GM12873 (cell line): ENCODE measurements at regions not wholly inside any gene's neighbourhood (a gene's known extent, or its start where the extent isn't known, plus 50 kb on each side); places are given as distances from the start of the nearest gene placed in this dataset.

Experiments used
- TF ChIP-seq, protein P1 (sequence below): IDR thresholded peaks from 2 replicates; pipeline ENCODE4 v1.5.1; 2012; ENCODE audit warnings: low read depth, mild to moderate bottlenecking, moderate library complexity, low read length, control low read depth; ENCODE audit not compliant: insufficient read depth; ENCODE audit errors: missing control alignments

DNA sequence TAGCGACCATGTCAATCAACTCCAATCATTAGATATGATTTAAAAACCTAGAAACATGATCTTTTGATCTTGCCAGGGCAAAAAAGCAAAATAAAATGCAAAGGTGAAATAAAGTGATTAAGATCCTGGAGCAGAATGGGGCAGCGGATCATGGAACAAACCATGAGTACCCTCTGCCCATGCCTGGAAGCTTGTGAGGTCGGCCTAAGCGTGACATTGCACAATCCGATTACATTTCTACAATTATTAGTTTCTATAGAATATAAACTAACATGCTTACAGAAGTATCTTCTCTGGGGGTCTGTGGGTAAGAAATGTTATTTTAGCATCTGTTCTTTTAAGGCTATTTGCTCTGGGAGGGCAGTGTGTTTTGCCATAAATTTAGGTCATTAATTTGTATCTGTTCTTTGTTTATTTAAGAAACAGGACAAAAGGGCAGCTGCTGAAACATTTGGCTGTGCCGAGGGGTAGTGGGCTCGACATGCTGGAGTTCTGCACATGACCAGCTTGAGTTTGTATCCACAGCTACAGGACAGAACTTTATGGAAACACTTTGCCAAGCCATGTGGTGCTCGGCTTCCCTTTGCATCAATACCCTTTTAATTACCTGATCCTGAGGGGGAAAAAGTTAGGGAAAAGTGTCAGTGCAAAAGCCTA is 55.9 kb downstream of the ZBTB18 start:
- TF ChIP-seq, protein P1, sequence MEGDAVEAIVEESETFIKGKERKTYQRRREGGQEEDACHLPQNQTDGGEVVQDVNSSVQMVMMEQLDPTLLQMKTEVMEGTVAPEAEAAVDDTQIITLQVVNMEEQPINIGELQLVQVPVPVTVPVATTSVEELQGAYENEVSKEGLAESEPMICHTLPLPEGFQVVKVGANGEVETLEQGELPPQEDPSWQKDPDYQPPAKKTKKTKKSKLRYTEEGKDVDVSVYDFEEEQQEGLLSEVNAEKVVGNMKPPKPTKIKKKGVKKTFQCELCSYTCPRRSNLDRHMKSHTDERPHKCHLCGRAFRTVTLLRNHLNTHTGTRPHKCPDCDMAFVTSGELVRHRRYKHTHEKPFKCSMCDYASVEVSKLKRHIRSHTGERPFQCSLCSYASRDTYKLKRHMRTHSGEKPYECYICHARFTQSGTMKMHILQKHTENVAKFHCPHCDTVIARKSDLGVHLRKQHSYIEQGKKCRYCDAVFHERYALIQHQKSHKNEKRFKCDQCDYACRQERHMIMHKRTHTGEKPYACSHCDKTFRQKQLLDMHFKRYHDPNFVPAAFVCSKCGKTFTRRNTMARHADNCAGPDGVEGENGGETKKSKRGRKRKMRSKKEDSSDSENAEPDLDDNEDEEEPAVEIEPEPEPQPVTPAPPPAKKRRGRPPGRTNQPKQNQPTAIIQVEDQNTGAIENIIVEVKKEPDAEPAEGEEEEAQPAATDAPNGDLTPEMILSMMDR, result no peak

DNA sequence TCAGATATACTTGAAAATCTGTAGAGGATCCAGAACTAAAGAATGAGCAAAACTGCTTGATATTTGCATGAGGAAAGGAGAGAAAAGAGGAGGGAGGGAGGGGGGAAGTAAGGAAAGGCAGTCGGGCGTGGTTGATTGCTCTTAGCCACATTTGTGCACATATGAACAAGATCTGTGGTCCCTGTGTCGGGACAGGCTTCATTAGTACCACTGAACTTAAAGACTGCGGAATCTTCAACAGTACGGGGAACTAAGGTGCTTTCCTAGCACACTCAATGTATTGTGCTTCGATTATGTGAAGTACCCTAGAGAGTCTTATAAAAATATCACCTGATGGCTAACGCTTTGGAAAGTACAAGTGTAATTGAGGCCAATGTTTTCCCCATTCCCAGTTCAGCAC is 59.9 kb downstream of the ZBTB18 start:
- TF ChIP-seq, protein P1, result no peak

DNA sequence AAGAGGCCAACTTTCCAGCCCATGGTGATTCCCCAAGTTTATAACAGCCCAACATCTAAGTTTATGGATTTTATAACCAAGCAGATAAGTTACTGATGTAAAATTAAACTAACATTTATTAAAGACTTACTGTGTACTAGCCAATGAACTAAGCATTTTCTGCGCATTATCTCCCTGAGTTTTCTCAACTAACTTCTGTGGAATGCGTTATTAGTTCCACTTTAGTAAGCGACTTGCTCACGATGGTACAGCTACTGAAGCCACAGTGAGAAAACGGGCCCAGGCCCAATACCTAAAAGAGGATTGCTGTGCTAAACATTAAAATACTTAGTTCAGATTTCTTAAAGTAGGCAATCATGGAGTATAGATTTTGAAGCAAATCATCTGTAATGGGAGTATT is 61.0 kb downstream of the ZBTB18 start:
- TF ChIP-seq, protein P1, result no peak

DNA sequence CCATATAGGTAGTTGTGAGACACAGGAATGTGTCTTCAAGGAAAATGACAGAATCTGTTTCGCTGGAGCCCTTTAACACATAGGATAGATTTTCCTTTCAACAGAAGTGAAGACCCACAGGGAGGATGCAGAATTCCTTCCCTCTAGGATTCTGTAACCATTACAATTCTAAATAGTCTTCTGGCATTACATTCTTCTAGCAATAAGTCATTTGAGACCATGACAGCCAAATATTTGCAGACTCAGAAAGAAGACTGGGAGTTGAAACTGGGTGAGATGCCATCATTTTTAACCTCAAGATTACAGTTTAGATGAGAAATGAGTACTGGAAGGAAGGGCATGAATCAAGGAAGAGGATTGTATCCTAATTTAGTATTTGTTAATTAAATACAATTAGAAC is 61.6 kb downstream of the ZBTB18 start:
- TF ChIP-seq, protein P1, result no peak

DNA sequence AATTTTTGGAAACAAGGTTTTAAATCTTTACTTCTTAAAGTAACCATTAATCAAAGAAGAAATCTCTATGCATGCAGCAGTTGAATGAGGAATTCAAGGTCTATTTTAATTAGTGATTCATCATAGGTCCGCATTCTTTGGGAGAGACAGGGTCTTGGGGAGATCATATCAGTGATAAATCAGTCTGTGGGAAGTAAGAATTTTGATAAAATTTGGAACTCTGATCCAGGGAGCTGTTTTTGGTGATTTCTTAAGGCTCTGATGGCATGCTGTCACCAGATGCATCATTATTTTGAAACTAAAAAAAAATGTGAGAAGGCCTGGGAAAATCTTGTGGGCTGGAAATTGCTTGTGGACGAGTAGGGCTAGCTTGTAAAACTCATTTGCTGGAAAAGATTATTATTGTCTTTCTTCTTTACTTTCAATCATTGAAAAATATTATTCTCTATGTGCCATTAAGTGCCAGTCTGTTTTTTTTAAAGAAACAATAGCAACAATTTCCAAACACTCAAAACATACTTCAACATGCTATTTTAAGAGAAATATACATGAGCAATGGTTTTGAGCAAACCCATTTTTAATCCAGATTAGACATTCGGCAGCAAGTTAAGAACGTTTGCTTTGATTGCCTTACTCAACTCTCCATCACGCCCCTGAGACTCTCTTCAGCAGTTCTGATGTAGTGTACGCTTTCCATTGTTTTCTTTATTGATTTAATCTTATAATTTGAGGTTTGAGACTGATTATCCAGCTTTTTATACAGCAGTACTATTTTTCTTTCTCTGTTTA is 62.6 kb downstream of the ZBTB18 start:
- TF ChIP-seq, protein P1, result no peak

DNA sequence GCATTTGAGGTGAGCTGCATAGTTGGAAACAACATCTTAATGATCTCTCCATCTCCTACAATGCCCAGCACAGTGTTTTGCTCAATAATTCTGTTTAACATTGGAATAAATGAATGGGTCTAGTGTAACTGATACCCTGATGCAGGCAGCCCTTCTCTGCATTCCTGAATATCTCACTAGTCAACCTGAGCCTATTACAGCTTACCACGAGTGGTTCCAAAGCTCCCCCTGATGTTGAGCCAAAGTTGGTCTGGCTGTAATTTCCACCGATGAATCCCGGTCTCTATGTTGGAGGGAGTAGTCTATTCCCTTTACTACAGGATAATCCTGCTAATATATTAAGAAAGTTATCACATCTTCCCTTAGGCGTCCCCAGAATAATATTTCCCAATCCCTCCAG is 63.8 kb downstream of the ZBTB18 start:
- TF ChIP-seq, protein P1, result no peak

DNA sequence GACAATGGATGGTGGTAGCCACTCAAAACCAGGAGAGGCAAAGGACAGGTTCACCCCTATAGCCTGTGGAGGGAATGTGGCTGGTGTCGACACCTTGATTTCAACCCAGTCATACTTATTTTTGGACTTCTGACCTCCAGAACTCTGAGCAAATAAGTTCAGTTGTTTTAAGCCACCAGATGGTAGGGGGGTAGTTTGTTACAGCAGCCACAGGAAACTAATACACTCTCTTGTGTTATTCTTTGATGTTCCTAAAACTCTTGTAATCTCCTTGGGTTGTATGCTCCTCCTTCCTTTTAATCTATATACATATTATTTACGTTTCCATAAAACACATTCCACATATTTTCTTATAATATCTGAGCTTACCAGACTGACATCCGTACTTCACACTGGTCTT is 65.9 kb downstream of the ZBTB18 start:
- TF ChIP-seq, protein P1, result no peak
